NCI-H146 treated with DMSO at 0.1 percent for 48 hours (cell line): ENCODE measurements at regions not wholly inside any gene's neighbourhood (a gene's known extent, or its start where the extent isn't known, plus 50 kb on each side); places are given as distances from the start of the nearest gene placed in this dataset.

ENCODE experiments used
- DNase-seq: peaks from one replicate; lab custom pipeline; 2025; ENCODE audit not compliant: unreplicated experiment; lab: John Stamatoyannopoulos, UW

GRCh38 chr13:86714495-86714894 lies 915.3 kb upstream of the SLITRK6 start:
- no peak for DNase-seq

- DNase-seq = no peak
Observed at GRCh38 chr13:86725105-86725504, 925.9 kb upstream of the SLITRK6 start.

GRCh38 chr13:86729206-86729605 lies 930.0 kb upstream of the SLITRK6 start:
- DNase-seq = no peak

- no peak for DNase-seq
Observed at GRCh38 chr13:86731987-86732386, 932.8 kb upstream of the SLITRK6 start.

- DNase-seq = no peak
Observed at GRCh38 chr13:86737334-86737932, 933.7 kb upstream of the SLITRK5 start.

GRCh38 chr13:86741762-86742285 lies 929.3 kb upstream of the SLITRK5 start:
- DNase-seq = no peak

- DNase-seq = no peak
Observed at GRCh38 chr13:86757236-86757978, 913.8 kb upstream of the SLITRK5 start.

GRCh38 chr13:86758116-86758515 lies 913.1 kb upstream of the SLITRK5 start:
- no peak for DNase-seq

- DNase-seq = no peak
Observed at GRCh38 chr13:86760620-86761019, 910.6 kb upstream of the SLITRK5 start.

GRCh38 chr13:86765462-86765861 lies 905.7 kb upstream of the SLITRK5 start:
- DNase-seq = no peak

GRCh38 chr13:86788616-86789015 lies 882.6 kb upstream of the SLITRK5 start:
- no peak for DNase-seq

GRCh38 chr13:86792153-86792651 lies 879.0 kb upstream of the SLITRK5 start:
- no peak for DNase-seq

- DNase-seq = no peak
Observed at GRCh38 chr13:86795858-86796257, 875.3 kb upstream of the SLITRK5 start.

GRCh38 chr13:86810361-86810760 lies 860.8 kb upstream of the SLITRK5 start:
- no peak for DNase-seq

GRCh38 chr13:86813198-86813597 lies 858.0 kb upstream of the SLITRK5 start:
- DNase-seq = no peak

GRCh38 chr13:86825410-86825809 lies 845.8 kb upstream of the SLITRK5 start:
- no peak for DNase-seq

- DNase-seq = no peak
Observed at GRCh38 chr13:86826232-86826631, 844.9 kb upstream of the SLITRK5 start.

GRCh38 chr13:86830046-86830445 lies 841.1 kb upstream of the SLITRK5 start:
- DNase-seq = no peak

GRCh38 chr13:86831084-86831483 lies 840.1 kb upstream of the SLITRK5 start:
- no peak for DNase-seq

GRCh38 chr13:86838411-86839120 lies 832.6 kb upstream of the SLITRK5 start:
- DNase-seq = no peak

GRCh38 chr13:86839221-86839620 lies 832.0 kb upstream of the SLITRK5 start:
- DNase-seq = no peak
